Small intestine (tissue), 7 donors: ENCODE measurements at regions not wholly inside any gene's neighbourhood (a gene's known extent, or its start where the extent isn't known, plus 50 kb on each side); places are given as distances from the start of the nearest gene placed in this dataset.
"Not testable (repeated sequence)": the region's sequence is repeated elsewhere in the genome, so short reads cannot be mapped to it uniquely, and the experiment has no call there.

Source experiments
- DNase-seq, 2 donors: peaks; one replicate each; pipeline versions ENCODE4 v3.0.0 to v3.0.0-alpha.2; 2013
- FAIRE-seq: peaks from 2 replicates; lab custom pipeline; 2012; peaks lifted over from hg19 to GRCh38; lab: Jason Lieb, UNC
- H3K27ac ChIP-seq, 3 donors: one replicate each; pipeline ENCODE4 v1.5.1; 2013; ENCODE audit warnings: low read length in 2 of 3, mild to moderate bottlenecking in 2 of 3, control low read depth in 1 of 3, inconsistent platforms in 1 of 3, low read depth in 1 of 3, moderate library complexity in 1 of 3
- H3K27me3 ChIP-seq, 3 donors: one replicate each; pipeline ENCODE4 v1.6.1; 2013; ENCODE audit warnings: low read length in 3 of 3, inconsistent platforms in 1 of 3; ENCODE audit not compliant: control insufficient read depth in 3 of 3, insufficient read depth in 3 of 3
- H3K36me3 ChIP-seq, 3 donors: one replicate each; pipeline ENCODE4 v1.6.1; 2013; ENCODE audit warnings: low read length in 3 of 3, inconsistent platforms in 1 of 3, low read depth in 1 of 3, mild to moderate bottlenecking in 1 of 3, moderate library complexity in 1 of 3; ENCODE audit not compliant: control insufficient read depth in 3 of 3, insufficient read depth in 2 of 3
- H3K4me1 ChIP-seq, 3 donors: one replicate each; pipeline ENCODE4 v1.6.1; 2013; ENCODE audit warnings: low read length in 2 of 3, inconsistent platforms in 1 of 3, low read depth in 1 of 3, mild to moderate bottlenecking in 1 of 3, moderate library complexity in 1 of 3; ENCODE audit not compliant: control insufficient read depth in 3 of 3, insufficient read depth in 2 of 3
- H3K4me3 ChIP-seq, 3 donors: one replicate each; pipeline ENCODE4 v1.5.1; 2013; ENCODE audit warnings: low read length in 3 of 3, control low read depth in 1 of 3, inconsistent platforms in 1 of 3, low read depth in 1 of 3, mild to moderate bottlenecking in 1 of 3, moderate library complexity in 1 of 3
- H3K9me3 ChIP-seq, 2 donors: one replicate each; pipeline ENCODE4 v1.6.1; 2013; ENCODE audit warnings: low read depth in 1 of 2, low read length in 1 of 2; ENCODE audit not compliant: control insufficient read depth in 2 of 2, insufficient read depth in 1 of 2
- WGBS, 3 donors: extraction: QIAGEN DNeasy Blood & Tissue Kit; methylation state at CpG; one replicate each; pipeline ENCODE4 v1.1.7; 2013; 5-methylcytosine and 5-hydroxymethylcytosine counted together
- donor health status: healthy with polysubstance abuse.
- donor health status: control.
- donor health status: control.
- donor health status: Bipolar disorder and iron deficiency.
- donor health status: healthy.

- FAIRE-seq, H3K36me3 ChIP-seq: not testable (repeated sequence)
- WGBS, 3 donors, result 92 to 100% (median 100%) methylated on average over 1 of the region's 1 CpG
Observed at GRCh38 chr6:4629789-4630188, 146.4 kb upstream of the CDYL start.

DNA sequence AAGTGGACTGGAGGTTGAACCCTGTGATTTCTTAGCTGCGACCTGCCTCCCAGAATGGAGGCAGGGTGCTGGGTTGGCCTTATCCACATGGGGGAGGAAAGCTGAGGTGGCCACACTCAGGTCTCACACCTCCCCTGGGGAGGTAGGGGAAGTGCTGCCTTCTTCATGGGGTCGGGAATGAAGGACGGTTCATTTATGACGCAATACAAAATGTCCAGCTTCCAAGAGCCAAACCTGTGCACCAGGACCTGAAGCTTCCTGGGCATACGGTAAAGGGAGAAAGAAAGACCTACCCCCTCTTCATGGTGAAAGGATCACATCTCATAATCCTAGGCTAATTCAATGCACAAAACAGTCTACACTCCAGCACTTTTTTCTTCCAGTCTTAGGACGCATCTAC is 150.6 kb upstream of the CDYL start:
- no peak overlapping the region for H3K27ac ChIP-seq
- peaks cover 0 to 17% of the 10 kb centered on the region in 2 donors for H3K9me3 ChIP-seq
- no peaks in the 10 kb centered on the region for H3K4me1 ChIP-seq
- H3K4me3 ChIP-seq, result no peak overlapping the region
- 87 to 90% (median 89%) methylated on average over 6 of the region's 6 CpGs for WGBS, 3 donors
- DNase-seq (no peak), FAIRE-seq (no peak)
- no peaks in the 10 kb centered on the region for H3K36me3 ChIP-seq
- peaks cover 0 to 2% (median 0%) of the 10 kb centered on the region in 3 donors for H3K27me3 ChIP-seq

More at GRCh38 chr6:4629789-4630188, 146.4 kb upstream of the CDYL start:
- peaks cover 0 to 22% of the 10 kb centered on the region in 2 donors for H3K9me3 ChIP-seq
- H3K27ac ChIP-seq, H3K4me3 ChIP-seq, H3K4me1 ChIP-seq, DNase-seq, H3K27me3 ChIP-seq: not testable (repeated sequence)

GRCh38 chr6:4624726-4625125 is 151.5 kb upstream of the CDYL start:
- H3K27ac ChIP-seq, result no peak overlapping the region
- DNase-seq (no peak), FAIRE-seq (no peak)
- no peaks in the 10 kb centered on the region for H3K4me1 ChIP-seq
- no peaks in the 10 kb centered on the region for H3K36me3 ChIP-seq
- WGBS, 3 donors, result 78 to 86% (median 80%) methylated on average over 7 of the region's 7 CpGs
- H3K27me3 ChIP-seq, result peaks cover 0 to 2% (median 0%) of the 10 kb centered on the region in 3 donors
- H3K9me3 ChIP-seq, result peaks cover 0 to 11% of the 10 kb centered on the region in 2 donors
- H3K4me3 ChIP-seq, result no peak overlapping the region

DNA sequence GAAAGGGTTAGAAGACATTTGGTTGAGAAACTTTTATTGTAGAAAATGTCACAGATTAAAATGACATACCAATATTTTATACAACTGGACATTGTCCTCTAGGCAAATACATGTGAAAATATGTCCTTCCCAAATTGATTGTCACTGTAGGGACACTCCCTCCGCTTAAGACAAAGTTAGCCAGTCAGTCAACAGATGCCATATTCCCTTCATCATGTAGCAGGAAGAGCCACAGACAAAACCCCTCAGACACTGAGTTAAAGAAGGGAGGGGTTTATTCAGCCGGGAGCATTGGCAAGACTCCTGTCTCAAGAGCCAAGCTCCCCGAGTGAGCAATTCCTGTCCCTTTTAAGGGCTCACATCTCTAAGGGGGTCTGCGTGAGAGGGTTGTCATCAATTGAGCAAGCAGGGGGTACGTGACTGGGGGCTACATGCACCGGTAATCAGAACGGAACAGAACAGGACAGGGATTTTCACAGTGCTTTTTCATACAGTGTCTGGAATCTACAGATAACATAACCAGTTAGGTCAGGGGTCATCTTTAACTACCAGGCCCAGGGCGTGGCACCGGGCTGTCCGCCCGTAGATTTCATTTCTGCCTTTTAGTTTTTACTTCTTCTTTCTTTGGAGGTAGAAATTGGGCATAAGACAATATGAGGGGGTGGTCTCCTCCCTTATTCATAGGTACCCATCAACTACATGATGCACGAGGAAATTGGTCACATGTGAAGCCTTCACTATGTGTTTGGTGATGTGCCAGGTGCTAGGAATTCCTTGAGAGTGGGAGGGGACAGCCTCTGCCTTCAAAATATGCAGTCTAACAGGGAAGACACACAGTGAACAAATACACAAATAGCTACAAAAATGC is 155.7 kb upstream of the CDYL start:
- FAIRE-seq, result no peak
- Histone ChIP-seq H3K36me3 (no peaks in the 10 kb centered on the region), H3K4me3 (no peak overlapping the region), H3K27me3 (peaks cover 0 to 2% (median 0%) of the 10 kb centered on the region in 3 donors), H3K9me3 (no peaks in the 10 kb centered on the region), H3K27ac (no peak overlapping the region), H3K4me1 (no peaks in the 10 kb centered on the region)
- DNase-seq, result no peak
- 69 to 80% (median 76%) methylated on average over 12 of the region's 12 CpGs for WGBS, 3 donors

DNA sequence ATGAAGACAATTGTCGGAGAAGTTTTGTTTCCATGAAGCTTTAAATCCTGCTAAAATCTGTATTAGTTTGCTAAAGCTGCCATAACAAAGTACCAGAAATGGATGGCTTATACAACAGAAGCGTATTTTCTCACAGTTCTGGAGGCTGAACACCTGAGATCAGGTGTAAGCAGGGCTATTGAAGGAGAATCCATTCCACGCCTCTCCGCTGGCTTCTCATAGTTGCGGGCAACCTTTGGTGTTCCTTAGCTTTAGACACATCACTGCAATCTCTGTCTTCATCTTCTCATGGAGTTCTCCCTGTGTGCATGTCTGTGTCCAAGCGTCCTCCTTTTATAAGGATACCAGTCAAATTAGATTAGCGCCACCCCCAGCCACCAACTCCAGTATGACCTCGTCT is 159.9 kb upstream of the CDYL start:
- DNase-seq (no peak), FAIRE-seq (no peak)
- peaks cover 0 to 3% of the 10 kb centered on the region in 2 donors for H3K9me3 ChIP-seq
- H3K4me3 ChIP-seq, result no peak overlapping the region
- H3K36me3 ChIP-seq, result no peaks in the 10 kb centered on the region
- no peaks in the 10 kb centered on the region for H3K27me3 ChIP-seq
- no peaks in the 10 kb centered on the region for H3K4me1 ChIP-seq
- no peak overlapping the region for H3K27ac ChIP-seq
- WGBS, 3 donors, result 86 to 90% (median 88%) methylated on average over 8 of the region's 8 CpGs

- no peaks in the 10 kb centered on the region for H3K27me3 ChIP-seq
- H3K27ac ChIP-seq, result no peak overlapping the region
- DNase-seq (no peak), FAIRE-seq (no peak)
- no peaks in the 10 kb centered on the region for H3K4me1 ChIP-seq
- WGBS, 3 donors, result 48 to 72% (median 54%) methylated on average over 3 of the region's 3 CpGs
- H3K36me3 ChIP-seq, result no peaks in the 10 kb centered on the region
- H3K4me3 ChIP-seq, result no peak overlapping the region
- H3K9me3 ChIP-seq, result peaks cover 0 to 3% of the 10 kb centered on the region in 2 donors
Observed at GRCh38 chr6:4615891-4616290, 160.3 kb upstream of the CDYL start.

- Histone ChIP-seq H3K27ac (no peak overlapping the region), H3K9me3 (peaks cover 0 to 3% of the 10 kb centered on the region in 2 donors), H3K36me3 (no peaks in the 10 kb centered on the region), H3K27me3 (no peaks in the 10 kb centered on the region), H3K4me1 (no peaks in the 10 kb centered on the region), H3K4me3 (no peak overlapping the region)
- FAIRE-seq (no peak), DNase-seq (no peak)
- WGBS, 3 donors, result 65 to 79% (median 67%) methylated on average over 6 of the region's 6 CpGs
Observed at GRCh38 chr6:4615231-4615630, 161.0 kb upstream of the CDYL start.

DNA sequence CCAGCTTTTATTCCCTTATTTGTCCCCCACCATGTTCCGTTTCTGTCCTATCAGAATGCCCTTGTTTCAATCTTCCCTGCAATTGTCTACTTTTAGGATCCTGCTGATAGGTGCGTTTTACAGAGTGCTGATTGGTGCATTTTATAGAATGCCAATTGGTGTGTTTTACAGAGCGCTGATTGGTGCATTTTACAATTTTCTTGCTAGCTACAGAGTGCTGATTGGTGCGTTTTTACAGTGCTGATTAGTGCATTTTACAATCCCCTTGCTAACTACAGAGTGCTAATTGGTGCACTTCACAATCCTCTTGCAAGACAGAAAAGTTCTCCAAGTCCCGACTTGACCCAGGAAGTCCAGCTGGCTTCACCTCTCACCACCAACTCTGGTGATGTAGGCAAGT is 161.6 kb upstream of the CDYL start:
- Histone ChIP-seq H3K27me3 (no peaks in the 10 kb centered on the region), H3K4me1 (no peaks in the 10 kb centered on the region), H3K36me3 (no peaks in the 10 kb centered on the region), H3K27ac (no peak overlapping the region), H3K4me3 (no peak overlapping the region), H3K9me3 (peaks cover 0 to 3% of the 10 kb centered on the region in 2 donors)
- FAIRE-seq (no peak), DNase-seq (no peak)
- 86 to 92% (median 91%) methylated on average over 5 of the region's 5 CpGs for WGBS, 3 donors
